ENCODE measurements at regions not wholly inside any gene's neighbourhood (a gene's known extent, or its start where the extent isn't known, plus 50 kb on each side); places are given as distances from the start of the nearest gene placed in this dataset.

- Histone ChIP-seq H3K27ac (ENCODE audit: insufficient read length, low read depth, low read length) (no peak overlapping the region), H3K56ac (ENCODE audit: insufficient read length, low read depth, low read length) (no peak overlapping the region), H3K79me1 (ENCODE audit: insufficient read depth, low read depth, low read length, poor library complexity, severe bottlenecking) (no peaks in the 10 kb centered on the region), H3K27me3 (ENCODE audit: insufficient read depth, low read length) (no peaks in the 10 kb centered on the region), H2BK20ac (ENCODE audit: low read depth, low read length, poor library complexity, severe bottlenecking) (no peak overlapping the region), H3K4me2 (ENCODE audit: insufficient read depth, insufficient read length, low read length) (no peak overlapping the region), H3K79me2 (ENCODE audit: insufficient read depth, low read length) (no peaks in the 10 kb centered on the region; the same call in 1 of the 2 replicates), H3K23ac (ENCODE audit: insufficient read length, low read depth, low read length) (no peak overlapping the region), H3T11ph (ENCODE audit: low read length) (no peak overlapping the region), H3K9me3 (ENCODE audit: control insufficient read depth, low read depth, low read length) (no peaks in the 10 kb centered on the region), H3K9ac (ENCODE audit: extremely low read depth, insufficient read length, low read length) (no peak overlapping the region), H4K8ac (replicated peaks; ENCODE audit: insufficient read length, low read depth, low read length) (no peak overlapping the region), H2BK120ac (ENCODE audit: low read depth, low read length, poor library complexity, severe bottlenecking) (no peak overlapping the region), H2BK5ac (ENCODE audit: insufficient read length, low read length) (no peak overlapping the region), H3K14ac (ENCODE audit: insufficient read depth, low read length) (no peak overlapping the region), H3K18ac (ENCODE audit: insufficient read length, low read depth, low read length) (no peak overlapping the region), H3K4ac (ENCODE audit: low read depth, low read length) (no peak overlapping the region), H2AK5ac (ENCODE audit: insufficient read length, low read length) (no peak overlapping the region), H4K91ac (ENCODE audit: insufficient read length, low read depth, low read length) (no peak overlapping the region), H3K4me1 (ENCODE audit: insufficient read depth, low read length) (no peaks in the 10 kb centered on the region), H2AFZ (ENCODE audit: low read length) (no peak overlapping the region), H4K20me1 (ENCODE audit: control insufficient read depth, insufficient read depth, insufficient read length) (no peaks in the 10 kb centered on the region), H2BK12ac (ENCODE audit: insufficient read length, low read depth, low read length) (no peak overlapping the region), H4K5ac (ENCODE audit: insufficient read length, low read depth, low read length) (no peak overlapping the region), H2BK15ac (ENCODE audit: low read depth, low read length) (no peak overlapping the region), H3K23me2 (ENCODE audit: insufficient read length, low read depth, low read length, poor library complexity, severe bottlenecking) (no peaks in the 10 kb centered on the region)
- WGBS (ENCODE audit: extremely low coverage, insufficient read length, low lambda C conversion rate) = no CpG with 5 or more reads among the region's 6 CpGs
- Mint-ChIP-seq H3K4me1 (peaks cover 15 to 16% of the 10 kb centered on the region in 2 experiments), H3K27ac (no peak overlapping the region), H3K36me3 (ENCODE audit: insufficient read depth in 1 of 3, low read depth in 3 of 3) (no peaks in the 10 kb centered on the region; a peak in 1 of 7 replicates), H3K9me3 (peaks cover 0 to 3% of the 10 kb centered on the region in 2 experiments; a peak in 1 of 5 replicates), H3K4me3 (no peak overlapping the region), H3K27me3 (ENCODE audit: low read depth) (peaks cover 50% of the 10 kb centered on the region)
- TF ChIP-seq CTCF (conservative IDR thresholded peaks at IDR 0.05) = no peak
- DNase-seq = no peak
These were observed 171.7 kb downstream of the MACROH2A1 start for GRCh38 chr5:135227064-135228022.
